NCI-H2029 treated with DMSO at 0.1 percent for 48 hours (cell line): ENCODE measurements at regions not wholly inside any gene's neighbourhood (a gene's known extent, or its start where the extent isn't known, plus 50 kb on each side); places are given as distances from the start of the nearest gene placed in this dataset.
"Not testable (repeated sequence)": the region's sequence is repeated elsewhere in the genome, so short reads cannot be mapped to it uniquely, and the experiment has no call there.

Source experiments
- DNase-seq: peaks from one replicate; lab custom pipeline; 2025; lab: John Stamatoyannopoulos, UW

- no peak for DNase-seq
These were observed 302.4 kb upstream of the FAM174A start for GRCh38 chr5:100232736-100233135.

- no peak for DNase-seq
These were observed 346.4 kb upstream of the FAM174A start for GRCh38 chr5:100188778-100189177.

GRCh38 chr5:100188339-100188738 is 346.8 kb upstream of the FAM174A start:
- no peak for DNase-seq

- DNase-seq, result no peak
These were observed 349.0 kb upstream of the FAM174A start for GRCh38 chr5:100186181-100186580.

DNA sequence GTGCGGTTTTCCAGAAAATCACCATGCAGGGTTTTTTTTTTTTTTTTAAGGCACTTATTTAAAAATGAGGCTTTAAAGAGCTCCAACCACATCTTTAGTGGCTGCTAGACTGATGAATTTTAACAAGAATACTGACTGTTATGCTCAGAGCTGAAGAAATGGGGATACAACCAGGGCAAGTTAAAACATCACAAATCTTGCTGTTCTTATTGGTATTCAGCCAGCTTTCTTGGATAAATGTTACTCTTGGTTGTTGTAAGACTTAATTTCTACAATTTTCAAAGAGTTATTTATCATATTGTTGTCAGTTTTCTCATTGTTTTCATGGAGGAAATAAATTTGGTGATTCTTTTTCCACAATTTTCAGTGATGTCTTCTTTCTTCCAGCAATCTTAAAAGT is 352.8 kb upstream of the FAM174A start:
- no peak for DNase-seq

DNA sequence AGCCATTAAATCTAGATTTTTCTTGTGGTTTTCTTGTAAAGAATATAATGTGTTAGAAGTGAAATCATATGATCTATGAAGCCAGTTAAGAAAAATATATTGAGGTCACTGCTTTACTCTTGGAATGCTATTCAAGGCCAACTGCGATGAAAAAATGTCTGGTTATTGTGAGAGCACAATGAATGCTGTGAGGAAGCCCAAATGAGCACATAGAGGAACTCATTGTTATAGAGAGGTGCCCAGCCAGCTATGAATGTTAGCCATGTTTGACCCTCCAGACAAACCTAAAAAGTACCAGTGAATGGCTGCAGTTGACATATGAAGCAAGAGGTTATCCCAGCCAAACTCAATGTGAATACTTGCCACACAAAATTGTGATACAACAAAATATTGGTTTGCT is 359.8 kb upstream of the FAM174A start:
- no peak for DNase-seq

DNA sequence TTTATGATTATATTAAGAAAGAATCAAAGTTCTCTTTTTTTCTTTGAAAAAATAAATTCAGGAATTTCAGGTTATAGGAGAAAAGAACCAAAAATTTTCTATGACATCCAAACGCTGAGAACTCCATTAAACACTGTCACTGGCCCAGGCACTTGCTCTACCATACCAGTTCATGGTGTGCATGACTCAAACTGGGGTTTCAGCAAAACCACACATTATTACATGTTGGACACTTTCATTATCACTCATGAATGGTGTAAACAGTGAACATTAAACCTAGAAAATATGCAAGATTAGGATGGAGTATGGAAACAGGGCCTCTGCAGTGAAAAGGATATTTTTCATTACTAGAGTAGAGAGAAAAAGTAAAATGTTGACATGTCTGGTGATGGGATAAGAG is 369.9 kb upstream of the FAM174A start:
- DNase-seq, result no peak

DNA sequence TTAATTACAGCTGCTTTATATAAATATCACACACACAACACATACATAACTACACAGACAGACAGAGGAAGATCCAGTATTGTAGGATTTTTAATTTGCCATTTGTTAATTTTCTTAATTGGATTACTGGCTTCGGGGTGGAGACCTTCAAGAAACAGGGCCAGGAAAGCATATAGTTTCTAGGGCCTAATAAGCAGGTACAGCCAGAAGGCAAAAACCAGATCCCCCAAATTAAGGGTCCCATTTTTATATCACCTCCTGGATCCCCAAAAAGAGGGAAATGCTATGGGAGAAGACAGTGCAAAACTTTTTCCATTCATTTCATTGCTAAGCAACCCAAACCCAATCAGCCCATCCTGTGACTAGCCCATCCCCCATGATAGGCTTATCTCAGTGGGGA is 373.3 kb upstream of the FAM174A start:
- DNase-seq, result no peak

DNA sequence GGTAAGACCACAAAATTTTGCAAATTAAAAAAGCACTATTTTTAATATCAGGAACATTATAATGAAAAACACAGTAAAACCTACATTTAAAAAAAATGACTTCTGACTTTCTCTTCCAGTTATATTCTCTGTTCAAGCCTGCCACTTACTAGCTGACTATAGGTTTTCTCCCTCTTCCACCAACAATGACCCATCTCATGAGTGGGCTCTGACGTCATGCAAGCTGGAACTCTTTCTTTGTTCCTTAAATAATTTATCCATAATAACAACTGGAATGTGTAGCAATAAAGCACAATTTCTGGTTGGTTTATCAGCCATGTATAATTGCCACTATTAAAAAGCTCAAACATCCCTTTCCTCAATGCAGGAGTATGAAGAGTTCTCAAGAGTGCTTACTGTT is 378.1 kb upstream of the FAM174A start:
- DNase-seq, result no peak

- DNase-seq, result no peak
These were observed 386.9 kb upstream of the FAM174A start for GRCh38 chr5:100148239-100148638.

DNA sequence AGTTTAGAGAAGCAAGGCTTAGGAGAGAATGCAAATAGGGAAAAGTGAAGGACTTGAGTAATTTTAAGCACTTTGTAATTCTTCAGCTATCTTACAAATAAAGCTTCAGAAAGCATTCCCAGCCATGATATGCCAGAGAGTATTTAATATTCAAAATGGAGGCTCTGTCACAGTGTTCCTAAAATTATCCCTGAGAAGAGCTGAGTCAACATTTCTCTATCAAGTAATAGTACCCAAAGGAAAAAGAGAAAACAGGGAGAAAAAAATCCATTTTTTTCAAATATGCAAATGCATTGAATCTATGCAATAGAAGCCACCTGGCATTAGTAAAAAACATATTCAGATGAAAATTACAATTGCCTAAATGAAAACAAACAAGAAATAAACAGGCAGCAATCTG is 392.6 kb upstream of the FAM174A start:
- no peak for DNase-seq

GRCh38 chr5:100131161-100131560 is 404.0 kb upstream of the FAM174A start:
- DNase-seq, result no peak

- no peak for DNase-seq
These were observed 404.9 kb upstream of the FAM174A start for GRCh38 chr5:100130307-100130706.

GRCh38 chr5:100119903-100120302 is 415.3 kb upstream of the FAM174A start:
- DNase-seq, result no peak

DNA sequence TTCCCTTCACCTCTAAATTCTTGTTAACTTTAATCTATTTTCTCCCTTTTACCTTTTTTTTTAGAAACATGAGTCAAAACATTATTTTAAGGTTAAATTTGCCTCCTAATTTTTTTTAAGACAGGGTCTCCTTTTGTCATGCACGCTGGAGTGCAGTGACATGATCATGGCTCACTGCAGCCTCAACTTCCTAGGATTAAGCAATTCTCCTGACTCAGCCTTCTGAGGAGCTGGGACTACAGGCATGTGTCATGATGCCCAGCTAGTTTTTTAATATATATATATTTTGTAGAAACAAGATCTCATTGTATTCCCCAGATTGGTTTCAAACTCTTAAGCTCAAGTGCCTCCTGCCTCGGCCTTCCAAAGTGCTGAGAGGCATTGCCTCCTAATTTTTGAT is 424.7 kb upstream of the FAM174A start:
- DNase-seq, result no peak

GRCh38 chr5:100108883-100109282 is 426.3 kb upstream of the FAM174A start:
- DNase-seq, result no peak

- not testable (repeated sequence) for DNase-seq
These were observed 431.5 kb upstream of the FAM174A start for GRCh38 chr5:100103592-100104119.

DNA sequence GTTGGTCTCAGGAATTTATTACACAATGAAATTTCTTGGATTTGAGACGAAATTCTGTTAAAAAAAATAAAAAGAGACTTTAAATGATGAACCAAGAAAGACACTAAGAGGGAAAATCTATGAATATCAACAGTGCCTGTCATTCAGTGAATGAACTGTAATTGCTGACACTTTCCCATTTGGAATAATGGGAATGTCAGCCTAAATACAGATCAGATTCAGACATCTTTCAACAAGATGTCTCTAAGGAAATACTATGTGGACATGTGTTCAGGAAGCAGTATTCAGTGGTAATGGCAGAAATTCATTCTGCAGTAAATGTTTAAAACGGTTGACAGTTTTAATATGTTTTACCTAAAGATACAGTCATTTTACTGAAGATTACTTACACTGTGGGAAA is 433.7 kb upstream of the FAM174A start:
- DNase-seq, result not testable (repeated sequence)

- not testable (repeated sequence) for DNase-seq
These were observed 438.8 kb upstream of the FAM174A start for GRCh38 chr5:100096328-100096727.

GRCh38 chr5:100080703-100081102 is 454.5 kb upstream of the FAM174A start:
- DNase-seq, result not testable (repeated sequence)

DNA sequence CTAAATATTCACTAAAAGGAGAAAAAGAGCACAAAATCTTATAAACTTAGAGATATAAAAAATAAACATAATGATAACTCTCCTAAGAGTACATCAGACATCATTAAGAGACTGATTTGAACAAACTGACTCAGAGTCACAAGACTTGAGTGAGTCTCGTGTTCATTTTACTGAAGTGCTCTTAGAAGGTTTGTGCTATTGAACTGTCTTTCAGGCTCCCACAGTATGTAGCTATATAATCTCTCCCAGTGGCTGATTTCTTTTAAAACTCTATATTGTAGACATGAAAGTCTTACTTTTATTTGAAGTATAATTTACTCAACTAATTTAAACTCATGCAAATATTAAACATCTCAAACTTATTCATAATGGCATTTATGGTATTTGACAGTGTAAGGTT is 456.0 kb upstream of the FAM174A start:
- DNase-seq, result not testable (repeated sequence)

DNA sequence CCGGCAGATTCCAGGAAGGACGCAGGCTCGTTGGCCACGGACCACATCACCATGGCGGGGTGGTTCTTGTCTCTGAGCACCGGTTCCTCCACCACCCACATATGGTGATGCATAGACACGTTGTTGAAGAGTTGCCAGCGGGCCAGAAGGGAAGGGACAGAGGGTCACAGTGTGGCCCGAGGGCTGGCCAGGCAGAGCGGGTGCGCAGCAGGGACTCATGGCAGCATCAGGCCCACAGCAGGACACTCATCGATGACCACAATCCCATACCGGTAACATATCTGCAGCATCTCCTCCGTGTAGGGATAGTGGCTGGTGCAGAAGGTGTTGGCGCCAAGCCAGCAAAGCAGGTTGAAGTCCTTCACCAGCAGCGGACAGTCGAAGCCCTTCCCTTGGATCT is 469.2 kb upstream of the FAM174A start:
- not testable (repeated sequence) for DNase-seq

DNA sequence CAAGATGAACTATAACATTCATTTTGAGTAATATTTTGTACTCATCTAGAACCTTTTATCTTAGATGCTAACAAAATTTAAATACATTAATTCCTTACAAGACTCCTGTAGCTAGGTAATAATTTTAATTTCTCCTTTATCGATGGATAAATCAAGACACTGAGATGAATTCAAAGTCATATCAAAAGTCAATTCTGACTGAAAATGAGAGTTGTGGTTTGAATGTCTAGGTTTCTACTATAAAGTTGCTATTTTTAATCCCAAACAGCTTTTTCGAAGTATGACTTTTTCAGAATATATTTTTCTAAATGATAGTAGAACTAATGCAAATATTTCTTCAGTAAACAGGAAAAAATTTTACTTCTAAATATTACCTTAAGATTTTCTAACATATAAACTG is 491.7 kb upstream of the FAM174A start:
- DNase-seq, result no peak

DNA sequence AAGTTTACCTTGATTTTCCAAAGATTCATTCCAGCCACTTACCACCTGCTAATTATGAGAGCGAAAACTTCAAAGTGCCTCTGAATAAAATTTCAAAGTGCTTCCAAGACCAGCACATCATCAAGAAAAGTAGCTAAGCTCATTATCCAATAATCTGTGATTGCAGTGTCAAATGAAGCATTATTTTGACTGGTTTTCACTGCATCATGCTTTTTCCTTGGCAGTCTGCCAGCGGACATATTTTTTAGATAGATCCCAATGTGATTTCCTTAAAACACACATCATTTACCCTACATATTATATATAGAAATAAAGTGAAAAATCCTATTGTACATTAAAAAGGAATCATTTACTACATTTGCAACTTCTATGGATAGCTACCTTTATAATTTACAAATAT is 508.6 kb upstream of the FAM174A start:
- no peak for DNase-seq

DNA sequence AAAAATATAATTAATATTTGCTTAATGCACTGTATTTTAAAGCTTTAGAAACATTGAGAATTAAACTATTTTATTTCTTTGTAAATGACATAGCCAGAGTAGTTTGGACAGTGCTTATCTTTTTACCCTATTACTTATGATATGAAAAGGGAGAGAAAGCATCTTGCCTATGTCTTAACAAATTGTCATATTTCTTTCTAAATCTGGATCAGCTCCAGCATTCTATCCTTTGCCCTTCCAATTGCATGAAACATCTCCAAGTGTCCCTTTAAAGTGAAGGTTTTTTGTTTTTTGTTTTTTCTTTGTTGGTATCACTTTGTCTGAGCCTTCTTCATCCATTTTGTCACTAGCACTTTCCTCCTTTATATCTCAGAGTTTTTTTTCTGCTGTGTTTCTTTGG is 511.6 kb upstream of the FAM174A start:
- DNase-seq, result no peak
